Kidney epithelial cell (primary cell): ENCODE measurements at regions not wholly inside any gene's neighbourhood (a gene's known extent, or its start where the extent isn't known, plus 50 kb on each side); places are given as distances from the start of the nearest gene placed in this dataset.

Experiments
- DNase-seq: peaks from one replicate; pipeline ENCODE4 v3.0.0-alpha.2; 2010; ENCODE audit warnings: low read depth
- H3K27me3 ChIP-seq: 2 replicates; pipeline ENCODE4 v1.6.0; 2011; ENCODE audit warnings: low read length; ENCODE audit not compliant: control insufficient read depth, insufficient read depth
- H3K36me3 ChIP-seq: 2 replicates; pipeline ENCODE4 v1.5.1; 2011; ENCODE audit warnings: low read length; ENCODE audit not compliant: control insufficient read depth, insufficient read depth
- H3K4me3 ChIP-seq: 2 replicates; pipeline ENCODE4 v1.5.1; 2011; ENCODE audit warnings: low read depth, mild to moderate bottlenecking, control low read depth, low read length
- TF ChIP-seq, protein P1 (sequence below): IDR thresholded peaks from 2 replicates; pipeline ENCODE4 v1.5.1; 2011; ENCODE audit warnings: mild to moderate bottlenecking, moderate library complexity, low read length, control low read depth, inconsistent platforms; ENCODE audit not compliant: insufficient read depth, poor library complexity, severe bottlenecking

DNA sequence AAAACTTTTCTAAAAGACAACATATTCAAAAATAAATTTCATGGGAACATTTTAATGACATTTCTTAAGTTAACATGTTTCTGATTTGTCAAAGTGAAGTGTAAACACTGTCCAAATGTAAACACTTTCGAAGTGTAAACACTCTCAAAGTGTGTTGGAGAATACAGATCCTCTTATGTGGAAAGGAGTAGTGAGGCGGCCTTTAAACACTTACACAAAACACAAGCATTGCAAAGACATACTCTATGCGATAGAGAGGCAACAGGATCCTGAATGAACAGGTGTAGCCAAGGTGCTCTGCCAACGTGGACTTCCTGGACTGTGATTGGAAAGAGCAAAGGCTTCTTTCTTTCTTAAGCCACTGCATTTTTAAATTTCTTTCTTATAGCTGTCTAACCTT lies 62.7 kb upstream of the PGM2 start:
- TF ChIP-seq, protein P1, sequence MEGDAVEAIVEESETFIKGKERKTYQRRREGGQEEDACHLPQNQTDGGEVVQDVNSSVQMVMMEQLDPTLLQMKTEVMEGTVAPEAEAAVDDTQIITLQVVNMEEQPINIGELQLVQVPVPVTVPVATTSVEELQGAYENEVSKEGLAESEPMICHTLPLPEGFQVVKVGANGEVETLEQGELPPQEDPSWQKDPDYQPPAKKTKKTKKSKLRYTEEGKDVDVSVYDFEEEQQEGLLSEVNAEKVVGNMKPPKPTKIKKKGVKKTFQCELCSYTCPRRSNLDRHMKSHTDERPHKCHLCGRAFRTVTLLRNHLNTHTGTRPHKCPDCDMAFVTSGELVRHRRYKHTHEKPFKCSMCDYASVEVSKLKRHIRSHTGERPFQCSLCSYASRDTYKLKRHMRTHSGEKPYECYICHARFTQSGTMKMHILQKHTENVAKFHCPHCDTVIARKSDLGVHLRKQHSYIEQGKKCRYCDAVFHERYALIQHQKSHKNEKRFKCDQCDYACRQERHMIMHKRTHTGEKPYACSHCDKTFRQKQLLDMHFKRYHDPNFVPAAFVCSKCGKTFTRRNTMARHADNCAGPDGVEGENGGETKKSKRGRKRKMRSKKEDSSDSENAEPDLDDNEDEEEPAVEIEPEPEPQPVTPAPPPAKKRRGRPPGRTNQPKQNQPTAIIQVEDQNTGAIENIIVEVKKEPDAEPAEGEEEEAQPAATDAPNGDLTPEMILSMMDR: no peak
- H3K4me3 ChIP-seq: no peak overlapping the region
- no peaks in the 10 kb centered on the region for H3K36me3 ChIP-seq
- no peak for DNase-seq
- H3K27me3 ChIP-seq: no peaks in the 10 kb centered on the region

DNA sequence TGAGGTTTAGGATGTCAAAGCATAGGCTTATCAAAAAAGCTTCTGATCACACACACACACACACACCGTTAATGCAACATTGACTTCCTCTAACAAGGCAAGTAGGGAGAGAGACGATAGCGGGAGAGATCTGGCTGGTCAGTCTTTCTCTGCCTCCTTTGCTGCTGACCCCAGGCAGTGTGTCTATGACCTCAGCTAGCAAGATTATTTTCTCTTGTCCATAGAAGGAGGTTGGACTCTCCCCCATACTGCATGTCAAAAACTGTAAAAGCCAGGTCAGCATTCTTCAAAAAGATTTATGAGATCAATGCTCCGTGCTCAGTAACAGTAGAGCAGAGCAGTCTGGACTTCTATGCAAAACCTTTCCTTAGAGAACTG lies 63.5 kb upstream of the PGM2 start:
- TF ChIP-seq, protein P1: no peak
- Histone ChIP-seq H3K27me3 (no peaks in the 10 kb centered on the region), H3K36me3 (no peaks in the 10 kb centered on the region), H3K4me3 (no peak overlapping the region)
- DNase-seq: no peak

DNA sequence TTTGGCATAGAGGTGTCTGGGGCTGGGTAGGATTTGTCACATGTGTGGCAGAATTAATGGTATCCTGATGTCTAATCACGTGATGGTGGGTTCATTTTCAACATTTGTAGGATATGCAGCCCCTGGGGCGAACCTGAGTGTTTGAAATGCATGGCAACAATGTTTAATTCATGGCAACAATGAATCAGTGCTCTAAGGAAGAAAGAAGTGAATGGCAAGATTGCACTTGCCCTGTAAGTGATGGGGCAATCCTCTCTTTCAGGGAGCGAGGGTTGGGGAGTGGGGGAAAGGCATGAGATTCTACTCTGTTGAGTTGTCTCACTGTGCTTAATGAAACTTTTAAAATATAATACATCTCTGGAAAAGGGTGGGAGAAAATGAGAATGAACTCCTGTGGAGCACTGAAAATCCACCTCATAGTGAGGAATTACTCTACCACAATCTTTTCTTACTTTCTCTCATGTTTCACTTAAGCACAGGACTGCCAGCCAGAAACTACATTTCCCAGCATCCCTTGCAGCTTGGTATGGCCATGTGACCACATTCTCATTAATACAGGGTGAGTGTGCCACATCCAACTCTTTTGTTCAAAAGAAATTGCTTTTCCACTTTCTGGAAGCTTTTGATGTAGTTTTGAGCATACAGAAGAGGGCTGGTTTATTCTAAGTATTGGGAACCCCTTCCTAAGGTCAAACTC lies 64.0 kb upstream of the PGM2 start:
- H3K36me3 ChIP-seq: no peaks in the 10 kb centered on the region
- DNase-seq: peak; percentile 16
- TF ChIP-seq, protein P1: no peak
- H3K4me3 ChIP-seq: no peak overlapping the region
- no peaks in the 10 kb centered on the region for H3K27me3 ChIP-seq

DNA sequence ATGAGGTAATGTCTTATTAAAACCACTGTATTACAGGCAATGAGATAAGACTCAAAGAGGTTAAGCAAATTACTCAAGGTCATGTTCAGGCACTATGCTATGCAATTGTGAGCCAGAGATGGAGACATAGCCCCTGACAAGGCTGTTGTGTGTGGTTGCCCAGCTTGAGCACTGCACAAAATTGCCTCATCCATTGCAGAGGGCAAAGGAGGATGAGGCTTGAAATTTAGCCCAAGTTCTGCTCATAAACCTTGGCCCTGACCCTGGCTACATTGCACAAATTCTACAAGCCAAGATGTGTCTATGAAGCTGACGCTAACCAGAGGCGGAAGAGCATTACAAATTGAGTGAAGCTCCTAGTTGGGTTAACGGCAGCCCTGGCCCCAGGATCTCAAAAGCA lies 65.6 kb upstream of the PGM2 start:
- DNase-seq: no peak
- TF ChIP-seq, protein P1: no peak

DNA sequence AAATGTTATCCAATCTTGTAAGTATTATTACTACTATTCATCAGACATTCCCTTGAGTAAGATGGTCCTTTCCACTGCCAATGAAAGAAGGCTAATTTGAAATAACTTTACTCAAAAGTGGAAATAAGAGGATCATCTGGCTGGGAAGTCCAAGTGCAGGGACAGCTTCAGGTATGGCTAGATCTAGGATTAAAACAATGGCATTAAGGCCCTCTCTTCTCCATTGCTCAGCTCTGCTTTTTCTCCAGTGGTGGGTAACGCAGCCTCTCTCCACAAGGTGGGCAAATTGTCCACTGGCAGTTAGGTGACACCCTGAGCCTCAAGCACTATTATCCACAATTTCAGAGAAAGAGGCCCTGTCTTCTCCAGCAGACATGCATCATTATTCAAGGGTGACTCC lies 66.7 kb upstream of the PGM2 start:
- TF ChIP-seq, protein P1: no peak
- no peaks in the 10 kb centered on the region for H3K36me3 ChIP-seq
- H3K4me3 ChIP-seq: no peak overlapping the region
- DNase-seq: no peak
- no peaks in the 10 kb centered on the region for H3K27me3 ChIP-seq

More for the DNA sequence above, 65.6 kb upstream of the PGM2 start:
- H3K36me3 ChIP-seq: no peaks in the 10 kb centered on the region
- H3K27me3 ChIP-seq: no peaks in the 10 kb centered on the region
- no peak overlapping the region for H3K4me3 ChIP-seq

DNA sequence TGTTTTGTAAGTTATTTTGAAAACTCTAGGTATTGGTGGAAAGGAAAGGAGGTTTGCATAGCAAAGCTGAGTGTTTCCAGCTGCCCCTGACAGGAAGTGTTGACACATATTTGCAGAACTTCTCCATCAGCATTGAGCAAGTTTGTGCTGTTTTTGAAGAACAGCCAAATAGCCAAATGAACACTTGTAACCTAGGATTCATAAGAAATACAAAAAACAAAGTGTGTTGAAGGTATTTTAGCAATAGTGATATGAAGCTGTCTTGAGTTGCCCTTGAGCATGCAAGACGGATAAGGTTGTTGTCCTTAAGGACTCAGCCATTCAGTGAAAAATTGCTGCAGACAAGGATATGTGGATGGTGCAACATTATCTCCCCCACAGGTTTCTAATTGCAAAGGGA lies 68.3 kb upstream of the PGM2 start:
- H3K36me3 ChIP-seq: no peaks in the 10 kb centered on the region
- TF ChIP-seq, protein P1: no peak
- no peak overlapping the region for H3K4me3 ChIP-seq
- no peaks in the 10 kb centered on the region for H3K27me3 ChIP-seq
- DNase-seq: peak; percentile 16
